A549 (cell line): ENCODE measurements at regions not wholly inside any gene's neighbourhood (a gene's known extent, or its start where the extent isn't known, plus 50 kb on each side); places are given as distances from the start of the nearest gene placed in this dataset.

Experiments used
- ESRRA ChIP-seq: fragments of 150-350 bp; IDR thresholded peaks from 2 replicates; pipeline ENCODE4 v1.6.1; 2014; ENCODE audit warnings: mild to moderate bottlenecking, low read length, borderline replicate concordance
- HOXA7 ChIP-seq: fragments of 250-450 bp; sonication (Bioruptor Pico); IDR thresholded peaks from 2 replicates; pipeline ENCODE4 v1.5.0; 2020; ENCODE audit warnings: mild to moderate bottlenecking, moderate library complexity
- JUNB ChIP-seq: fragments of >200 bp; sonication (Bioruptor Twin); formaldehyde crosslinking; IDR thresholded peaks from 2 replicates; pipeline ENCODE4 v1.6.1; 2016
- POLR2A ChIP-seq: IDR thresholded peaks from 2 replicates; pipeline ENCODE4 v1.6.1; 2012; ENCODE audit warnings: mild to moderate bottlenecking, low read length
- ZFP36 ChIP-seq: fragments of 450-650 bp; IDR thresholded peaks from 2 replicates; pipeline ENCODE4 v1.6.1; 2014; ENCODE audit warnings: borderline replicate concordance; ENCODE audit not compliant: partially characterized antibody
- TF ChIP-seq, protein P1 (sequence below): fragments of >200 bp; sonication (Bioruptor Twin); formaldehyde crosslinking; IDR thresholded peaks from 3 replicates; pipeline ENCODE4 v1.5.1; 2016

DNA sequence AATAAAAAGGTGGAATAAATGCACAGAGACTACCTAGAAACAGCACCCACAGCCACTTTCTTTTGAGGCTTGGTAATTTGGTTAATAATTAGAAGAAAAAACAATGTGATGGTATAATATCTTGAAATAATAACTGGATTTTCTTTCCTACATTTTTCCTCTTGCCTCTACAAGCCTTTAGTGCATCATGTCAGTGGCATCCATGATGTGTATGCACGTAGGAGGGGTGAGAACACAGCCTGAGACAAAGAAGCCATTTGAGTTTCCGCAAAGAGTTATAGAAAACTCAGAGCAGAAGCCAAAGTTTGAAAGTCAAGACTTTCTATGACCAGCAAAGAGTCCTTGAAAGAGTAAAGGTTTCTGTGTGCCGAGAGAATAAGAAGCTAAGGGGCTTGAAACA is 461.3 kb downstream of the BCOR start:
- TF ChIP-seq POLR2A (no peak), HOXA7 (CRISPR knock-in tag) (no peak), ZFP36 (no peak), JUNB (no peak), ESRRA (no peak)
- TF ChIP-seq, protein P1, sequence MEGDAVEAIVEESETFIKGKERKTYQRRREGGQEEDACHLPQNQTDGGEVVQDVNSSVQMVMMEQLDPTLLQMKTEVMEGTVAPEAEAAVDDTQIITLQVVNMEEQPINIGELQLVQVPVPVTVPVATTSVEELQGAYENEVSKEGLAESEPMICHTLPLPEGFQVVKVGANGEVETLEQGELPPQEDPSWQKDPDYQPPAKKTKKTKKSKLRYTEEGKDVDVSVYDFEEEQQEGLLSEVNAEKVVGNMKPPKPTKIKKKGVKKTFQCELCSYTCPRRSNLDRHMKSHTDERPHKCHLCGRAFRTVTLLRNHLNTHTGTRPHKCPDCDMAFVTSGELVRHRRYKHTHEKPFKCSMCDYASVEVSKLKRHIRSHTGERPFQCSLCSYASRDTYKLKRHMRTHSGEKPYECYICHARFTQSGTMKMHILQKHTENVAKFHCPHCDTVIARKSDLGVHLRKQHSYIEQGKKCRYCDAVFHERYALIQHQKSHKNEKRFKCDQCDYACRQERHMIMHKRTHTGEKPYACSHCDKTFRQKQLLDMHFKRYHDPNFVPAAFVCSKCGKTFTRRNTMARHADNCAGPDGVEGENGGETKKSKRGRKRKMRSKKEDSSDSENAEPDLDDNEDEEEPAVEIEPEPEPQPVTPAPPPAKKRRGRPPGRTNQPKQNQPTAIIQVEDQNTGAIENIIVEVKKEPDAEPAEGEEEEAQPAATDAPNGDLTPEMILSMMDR, result no peak
